GM23248 (cell line): ENCODE measurements at regions not wholly inside any gene's neighbourhood (a gene's known extent, or its start where the extent isn't known, plus 50 kb on each side); places are given as distances from the start of the nearest gene placed in this dataset.

Experiments
- DNase-seq: peaks from one replicate; pipeline ENCODE4 v3.0.0-alpha.2; 2015
- H2AFZ ChIP-seq: fragments of 200-600 bp; sonication (generic); 2 replicates; pipeline ENCODE4 v1.6.1; 2016; ENCODE audit warnings: antibody characterized with exemption
- H3F3A ChIP-seq: fragments of 200-600 bp; sonication (generic); 2 replicates; pipeline ENCODE4 v1.6.1; 2016; ENCODE audit warnings: mild to moderate bottlenecking, antibody characterized with exemption, mixed run types; ENCODE audit not compliant: insufficient read depth
- H3K27ac ChIP-seq: fragments of 200-600 bp; sonication (generic); 2 replicates; pipeline ENCODE4 v1.5.1; 2016; ENCODE audit warnings: mild to moderate bottlenecking
- H3K27me3 ChIP-seq: fragments of 200-600 bp; sonication (generic); replicated peaks from 2 replicates; pipeline ENCODE4 v1.6.1; 2016; ENCODE audit warnings: mild to moderate bottlenecking; ENCODE audit not compliant: insufficient read depth
- H3K36me3 ChIP-seq: fragments of 200-600 bp; sonication (generic); 2 replicates; pipeline ENCODE4 v1.6.1; 2016; ENCODE audit warnings: low read depth, mild to moderate bottlenecking
- H3K4me1 ChIP-seq: fragments of 200-600 bp; sonication (generic); 2 replicates; pipeline ENCODE4 v1.6.1; 2016; ENCODE audit warnings: mild to moderate bottlenecking; ENCODE audit not compliant: insufficient read depth
- H3K4me2 ChIP-seq: fragments of 200-600 bp; sonication (generic); one replicate; pipeline ENCODE4 v1.6.1; 2016; ENCODE audit warnings: mild to moderate bottlenecking; ENCODE audit not compliant: unreplicated experiment
- H3K4me3 ChIP-seq: fragments of 200-600 bp; sonication (generic); 2 replicates; pipeline ENCODE4 v1.5.1; 2016; ENCODE audit warnings: mild to moderate bottlenecking
- H3K79me2 ChIP-seq: fragments of 200-600 bp; sonication (generic); 2 replicates; pipeline ENCODE4 v1.6.1; 2016; ENCODE audit warnings: mild to moderate bottlenecking; ENCODE audit not compliant: insufficient read depth
- H3K9ac ChIP-seq: fragments of 200-600 bp; sonication (generic); 2 replicates; pipeline ENCODE4 v1.6.1; 2016; ENCODE audit warnings: mild to moderate bottlenecking
- H3K9me2 ChIP-seq: fragments of 200-600 bp; sonication (generic); 2 replicates; pipeline ENCODE4 v1.6.1; 2016; ENCODE audit warnings: mixed run types, mild to moderate bottlenecking, moderate library complexity; ENCODE audit not compliant: insufficient read depth
- H3K9me3 ChIP-seq: fragments of 200-600 bp; sonication (generic); one replicate; pipeline ENCODE4 v1.6.1; 2017; ENCODE audit warnings: low read depth
- H4K20me1 ChIP-seq: fragments of 200-600 bp; sonication (generic); 2 replicates; pipeline ENCODE4 v1.6.0; 2016; ENCODE audit not compliant: insufficient read depth
- EZH2 ChIP-seq: fragments of 200-600 bp; sonication (generic); IDR thresholded peaks from 2 replicates; pipeline ENCODE4 v1.6.1; 2018; ENCODE audit warnings: antibody characterized with exemption, mild to moderate bottlenecking; ENCODE audit not compliant: insufficient read depth, poor library complexity, severe bottlenecking
- EZH2phosphoT487 ChIP-seq: fragments of 200-600 bp; sonication (generic); IDR thresholded peaks from 2 replicates; pipeline ENCODE4 v1.6.1; 2018; ENCODE audit warnings: antibody characterized with exemption, moderate library complexity, mild to moderate bottlenecking, low read depth; ENCODE audit not compliant: insufficient read depth
- WGBS, 2 experiments: methylation state at CpG; one replicate each; pipeline ENCODE4 v1.1.6; 2015 to 2017; ENCODE audit warnings: low lambda C conversion rate in 2 of 2, low coverage in 1 of 2; ENCODE audit errors: missing lambda C conversion rate in 2 of 2; 5-methylcytosine and 5-hydroxymethylcytosine counted together
- in situ Hi-C: fragments of 300-500 bp; cut with MboI; formaldehyde crosslinking; loops from 2 replicates; pipeline ENCODE4 v1.15.0; 2020

DNA sequence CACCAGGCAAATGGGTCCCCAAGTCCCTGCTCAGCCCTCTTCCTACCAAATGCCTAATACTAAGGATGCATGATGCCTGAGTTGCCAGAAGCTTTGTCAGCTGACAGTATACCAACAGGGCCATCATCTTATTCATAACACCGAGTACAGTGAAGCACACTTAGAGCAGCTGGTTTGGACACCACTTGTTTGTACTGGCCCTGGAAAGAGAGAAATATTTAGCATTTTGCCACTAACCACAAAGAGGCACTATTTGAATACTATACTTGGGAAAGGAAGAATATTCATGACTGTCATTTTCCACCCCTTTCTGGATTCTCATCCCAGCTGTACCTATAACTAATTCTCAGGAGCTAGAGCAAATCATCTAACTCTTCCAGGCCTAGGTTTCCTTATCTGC is 364.4 kb upstream of the KIF2A start:
- H2AFZ ChIP-seq: no peak overlapping the region
- H3F3A ChIP-seq: no peaks in the 10 kb centered on the region
- no peaks in the 10 kb centered on the region for H3K9me2 ChIP-seq
- H3K79me2 ChIP-seq: no peaks in the 10 kb centered on the region
- no peaks in the 10 kb centered on the region for H3K36me3 ChIP-seq
- in situ Hi-C loops: loop anchor here (25.0 kb wide), 1 partner anchor 979 kb away; no protein-coding TSS in a partner anchor
- TF ChIP-seq EZH2 (no peak), EZH2phosphoT487 (no peak)
- no peaks in the 10 kb centered on the region; the same call in 1 of the 2 replicates for H3K27me3 ChIP-seq
- no peak overlapping the region for H3K4me2 ChIP-seq
- peak; percentile 6 for DNase-seq
- no peak overlapping the region for H3K4me3 ChIP-seq
- no peak overlapping the region for H3K9ac ChIP-seq
- H3K4me1 ChIP-seq: no peaks in the 10 kb centered on the region
- H3K27ac ChIP-seq: no peak overlapping the region
- H3K9me3 ChIP-seq: no peaks in the 10 kb centered on the region
- 0% methylated on average over 1 of the region's 1 CpG for WGBS, 2 experiments
- no peaks in the 10 kb centered on the region for H4K20me1 ChIP-seq

DNA sequence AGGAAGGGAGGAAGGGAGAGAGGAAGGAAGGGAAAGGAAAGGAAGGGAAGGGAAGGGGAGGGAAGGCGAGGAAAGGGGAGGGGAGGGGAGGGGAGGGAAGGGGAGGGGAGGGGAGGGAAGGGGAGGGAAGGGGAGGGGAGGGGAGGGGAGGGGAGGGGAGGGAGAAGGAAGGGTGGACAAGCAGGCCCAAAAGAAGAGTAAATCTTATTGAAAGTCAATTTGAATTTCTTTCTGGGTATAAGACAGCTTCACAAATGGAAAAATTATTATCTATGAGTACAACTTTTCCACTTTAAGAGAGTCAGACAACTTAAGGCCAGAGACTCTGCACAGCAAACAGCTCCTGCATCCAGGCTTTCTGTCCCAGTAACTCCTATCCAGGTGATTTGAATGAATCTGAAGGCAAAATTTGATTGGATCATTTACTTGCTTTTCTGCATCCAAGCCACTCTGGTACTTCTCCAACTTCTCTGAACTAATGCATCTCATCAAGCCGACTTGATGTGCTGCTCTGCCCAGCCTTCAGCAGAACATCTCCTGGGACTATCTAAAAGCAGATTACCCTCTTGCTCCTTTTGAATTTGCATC is 363.4 kb upstream of the KIF2A start:
- Histone ChIP-seq H3K36me3 (no peaks in the 10 kb centered on the region), H3K79me2 (no peaks in the 10 kb centered on the region), H3F3A (no peaks in the 10 kb centered on the region), H3K4me3 (no peak overlapping the region), H3K27ac (no peak overlapping the region), H4K20me1 (no peaks in the 10 kb centered on the region), H3K27me3 (no peaks in the 10 kb centered on the region; the same call in 1 of the 2 replicates), H3K9me2 (no peaks in the 10 kb centered on the region), H2AFZ (no peak overlapping the region), H3K9me3 (no peaks in the 10 kb centered on the region), H3K9ac (no peak overlapping the region), H3K4me2 (no peak overlapping the region), H3K4me1 (no peaks in the 10 kb centered on the region)
- TF ChIP-seq EZH2phosphoT487: no peak
- no peak for TF ChIP-seq EZH2
- in situ Hi-C loops: loop anchor here (25.0 kb wide), 1 partner anchor 980 kb away; no protein-coding TSS in a partner anchor
- 24 to 35% methylated on average over 2 of the region's 2 CpGs for WGBS, 2 experiments
- no peak for DNase-seq

DNA sequence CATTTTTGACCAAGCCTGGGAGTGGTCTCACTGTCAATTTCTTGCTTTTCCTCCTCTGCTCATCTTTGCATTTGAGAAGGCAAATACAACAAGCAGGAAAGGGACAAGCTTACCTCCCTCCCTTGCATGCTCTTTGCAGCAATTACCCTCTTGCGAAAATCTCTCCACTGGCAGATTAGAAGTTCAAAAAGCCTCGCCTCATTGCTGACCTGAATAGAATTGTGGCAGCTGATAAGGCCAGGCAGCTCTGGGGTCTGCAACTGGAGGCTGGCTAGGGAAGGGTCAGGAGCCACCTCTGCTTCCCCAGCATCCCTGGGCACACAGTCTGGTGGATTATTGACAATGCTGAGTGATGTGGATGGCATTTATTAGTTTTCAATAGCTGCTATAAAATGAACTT is 362.3 kb upstream of the KIF2A start:
- no peak overlapping the region for H3K4me3 ChIP-seq
- TF ChIP-seq EZH2phosphoT487: no peak
- TF ChIP-seq EZH2: no peak
- DNase-seq: no peak
- no peak overlapping the region for H3K27ac ChIP-seq
- no peaks in the 10 kb centered on the region for H3F3A ChIP-seq
- H3K79me2 ChIP-seq: no peaks in the 10 kb centered on the region
- no peaks in the 10 kb centered on the region for H4K20me1 ChIP-seq
- H3K9me3 ChIP-seq: no peaks in the 10 kb centered on the region
- H3K4me1 ChIP-seq: no peaks in the 10 kb centered on the region
- H3K9ac ChIP-seq: no peak overlapping the region
- in situ Hi-C loops: loop anchor here (25.0 kb wide), 1 partner anchor 981 kb away; no protein-coding TSS in a partner anchor
- no peaks in the 10 kb centered on the region for H3K36me3 ChIP-seq
- H3K9me2 ChIP-seq: no peaks in the 10 kb centered on the region
- WGBS, 2 experiments: 22 to 38% methylated on average over 2 of the region's 2 CpGs
- H3K27me3 ChIP-seq: no peaks in the 10 kb centered on the region; the same call in 1 of the 2 replicates
- H3K4me2 ChIP-seq: no peak overlapping the region
- no peak overlapping the region for H2AFZ ChIP-seq

DNA sequence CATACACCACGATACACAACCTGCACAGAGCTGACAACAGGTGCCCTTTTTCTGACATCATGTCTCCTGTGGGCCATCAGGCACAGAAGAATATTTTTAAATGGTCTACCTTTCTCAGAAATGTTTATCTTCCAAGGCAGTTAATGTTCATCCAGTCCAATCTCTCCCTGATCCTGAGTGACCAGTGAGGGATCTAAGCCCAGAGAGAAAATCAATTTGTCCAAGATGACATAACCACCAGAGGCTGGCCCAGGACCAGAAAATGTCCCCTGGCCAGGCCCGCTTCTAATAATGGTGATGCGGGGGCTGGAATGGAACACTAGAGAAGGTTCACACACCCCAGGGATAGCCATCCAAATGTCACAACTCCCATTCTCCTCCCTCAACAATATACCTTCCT is 357.9 kb upstream of the KIF2A start:
- TF ChIP-seq EZH2phosphoT487 (no peak), EZH2 (no peak)
- Histone ChIP-seq H3F3A (no peaks in the 10 kb centered on the region), H3K4me3 (no peak overlapping the region), H3K27me3 (no peaks in the 10 kb centered on the region; the same call in 1 of the 2 replicates), H3K4me2 (no peak overlapping the region), H3K27ac (no peak overlapping the region), H3K9me2 (no peaks in the 10 kb centered on the region), H4K20me1 (no peaks in the 10 kb centered on the region), H2AFZ (no peak overlapping the region), H3K4me1 (no peaks in the 10 kb centered on the region), H3K79me2 (no peaks in the 10 kb centered on the region), H3K9me3 (no peaks in the 10 kb centered on the region), H3K36me3 (no peaks in the 10 kb centered on the region), H3K9ac (no peak overlapping the region)
- in situ Hi-C loops: loop anchor here (25.0 kb wide), 1 partner anchor 986 kb away; no protein-coding TSS in a partner anchor
- DNase-seq: no peak
- 48 to 50% methylated on average over 3 of the region's 3 CpGs for WGBS, 2 experiments
